ENCODE measurements at regions not wholly inside any gene's neighbourhood (a gene's known extent, or its start where the extent isn't known, plus 50 kb on each side); places are given as distances from the start of the nearest gene placed in this dataset.

DNA sequence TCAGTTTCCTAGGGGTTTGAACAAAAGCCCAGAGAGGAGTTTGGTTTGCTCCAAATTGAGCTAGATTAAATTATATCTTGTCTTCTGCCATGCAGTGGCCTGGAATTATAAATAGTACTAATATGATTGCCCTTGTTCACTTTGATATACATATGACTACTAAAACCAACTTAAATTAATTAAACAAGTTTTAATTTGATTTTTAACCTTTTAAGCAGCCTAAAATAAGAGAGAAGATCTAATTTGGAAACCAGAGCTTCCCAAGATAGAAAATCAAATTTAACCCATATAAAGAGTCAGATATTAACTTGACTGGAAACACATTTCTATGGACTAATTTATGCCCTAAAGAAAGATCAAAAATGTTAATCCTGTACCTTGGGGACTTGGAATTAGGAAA lies 444.5 kb upstream of the SLC8A1 start:
- no peak for TF ChIP-seq CTCF (IDR thresholded peaks at IDR 0.05; ENCODE audit: poor library complexity, severe bottlenecking)
- Histone ChIP-seq H3K9me3 (ENCODE audit: severe bottlenecking) (no peaks in the 10 kb centered on the region), H3K36me3 (ENCODE audit: low read depth) (no peaks in the 10 kb centered on the region), H3K4me3 (ENCODE audit: severe bottlenecking) (no peak overlapping the region), H3K27me3 (ENCODE audit: insufficient read depth, poor library complexity, severe bottlenecking) (no peaks in the 10 kb centered on the region), H3K27ac (ENCODE audit: poor library complexity, severe bottlenecking) (no peak overlapping the region), H3K4me1 (ENCODE audit: insufficient read depth, poor library complexity, severe bottlenecking) (no peaks in the 10 kb centered on the region)
- DNase-seq (ENCODE audit: low spot score) (no peak), ATAC-seq (ENCODE audit: low read depth) (no peak)

DNA sequence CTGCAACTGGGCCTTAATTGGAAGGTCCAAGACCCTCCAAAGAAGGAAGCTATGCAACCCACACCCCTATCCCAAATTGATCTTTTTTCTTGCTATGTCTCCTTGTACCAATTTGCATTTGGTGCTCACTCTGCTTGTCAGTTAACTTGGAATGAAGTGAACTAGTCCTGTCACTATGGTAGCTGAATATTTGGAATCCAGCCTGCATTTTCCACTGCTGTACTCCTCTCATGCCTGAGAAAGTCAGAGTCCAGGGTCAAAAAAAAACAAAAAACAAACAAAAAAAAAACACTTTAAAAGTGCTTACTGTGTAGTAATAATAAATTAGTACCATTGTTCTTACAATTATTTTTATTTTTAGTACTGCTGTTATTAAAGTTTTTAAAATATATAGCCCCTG lies 462.8 kb upstream of the SLC8A1 start:
- Histone ChIP-seq H3K27ac (ENCODE audit: poor library complexity, severe bottlenecking) (no peak overlapping the region), H3K27me3 (ENCODE audit: insufficient read depth, poor library complexity, severe bottlenecking) (no peaks in the 10 kb centered on the region), H3K9me3 (ENCODE audit: severe bottlenecking) (no peaks in the 10 kb centered on the region), H3K36me3 (ENCODE audit: low read depth) (no peaks in the 10 kb centered on the region), H3K4me1 (ENCODE audit: insufficient read depth, poor library complexity, severe bottlenecking) (no peaks in the 10 kb centered on the region), H3K4me3 (ENCODE audit: severe bottlenecking) (no peak overlapping the region)
- DNase-seq (ENCODE audit: low spot score): no peak
- no peak for ATAC-seq (ENCODE audit: low read depth)
- no peak for TF ChIP-seq CTCF (IDR thresholded peaks at IDR 0.05; ENCODE audit: poor library complexity, severe bottlenecking)

DNA sequence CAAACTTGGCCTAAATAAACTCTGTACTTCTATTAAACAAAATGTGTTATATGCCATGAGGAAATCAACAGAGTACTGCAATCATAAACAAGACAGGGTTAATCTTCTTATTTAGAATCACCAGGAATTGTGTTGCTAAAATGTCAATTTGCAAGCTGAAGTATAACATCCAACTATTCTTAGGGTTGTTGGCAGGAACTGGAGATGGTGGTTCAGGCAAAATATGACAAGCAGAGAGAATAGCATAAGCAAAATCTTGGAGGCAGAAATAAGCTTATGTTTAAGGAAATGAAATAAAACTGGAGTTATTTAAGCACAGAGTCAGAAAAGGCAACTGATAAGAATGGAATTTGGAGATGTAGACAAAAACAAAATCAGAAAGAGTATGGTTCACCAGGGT lies 463.8 kb upstream of the SLC8A1 start:
- H3K9me3 ChIP-seq (ENCODE audit: severe bottlenecking): no peaks in the 10 kb centered on the region
- no peaks in the 10 kb centered on the region for H3K27me3 ChIP-seq (ENCODE audit: insufficient read depth, poor library complexity, severe bottlenecking)
- no peak for TF ChIP-seq CTCF (IDR thresholded peaks at IDR 0.05; ENCODE audit: poor library complexity, severe bottlenecking)
- ATAC-seq (ENCODE audit: low read depth) (no peak), DNase-seq (ENCODE audit: low spot score) (no peak)
- no peaks in the 10 kb centered on the region for H3K4me1 ChIP-seq (ENCODE audit: insufficient read depth, poor library complexity, severe bottlenecking)
- H3K36me3 ChIP-seq (ENCODE audit: low read depth): no peaks in the 10 kb centered on the region
- H3K4me3 ChIP-seq (ENCODE audit: severe bottlenecking): no peak overlapping the region
- no peak overlapping the region for H3K27ac ChIP-seq (ENCODE audit: poor library complexity, severe bottlenecking)

DNA sequence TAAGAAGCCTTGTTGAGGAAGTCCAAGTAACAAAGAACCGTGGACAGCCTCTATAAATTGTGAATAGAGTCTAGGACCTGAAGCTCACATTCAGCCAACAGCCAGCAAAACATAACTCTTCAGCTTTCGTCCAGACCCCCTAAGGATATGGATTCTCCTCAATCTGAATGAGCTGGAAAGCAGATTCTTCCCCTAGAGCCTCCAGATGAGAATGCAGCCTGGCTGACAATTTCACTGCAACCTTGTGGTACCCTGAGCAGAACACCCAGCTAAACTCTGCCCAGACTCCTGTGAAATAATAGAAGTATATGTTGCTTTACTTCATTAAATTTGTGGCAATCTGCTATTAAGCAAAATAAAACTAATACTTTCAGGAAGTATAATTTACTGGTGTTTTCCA lies 483.5 kb upstream of the SLC8A1 start:
- H3K4me1 ChIP-seq (ENCODE audit: insufficient read depth, poor library complexity, severe bottlenecking): no peaks in the 10 kb centered on the region
- ATAC-seq (ENCODE audit: low read depth) (no peak), DNase-seq (ENCODE audit: low spot score) (no peak)
- no peak overlapping the region for H3K27ac ChIP-seq (ENCODE audit: poor library complexity, severe bottlenecking)
- no peak overlapping the region for H3K4me3 ChIP-seq (ENCODE audit: severe bottlenecking)
- no peaks in the 10 kb centered on the region for H3K9me3 ChIP-seq (ENCODE audit: severe bottlenecking)
- H3K36me3 ChIP-seq (ENCODE audit: low read depth): no peaks in the 10 kb centered on the region
- H3K27me3 ChIP-seq (ENCODE audit: insufficient read depth, poor library complexity, severe bottlenecking): peaks cover 7% of the 10 kb centered on the region
- no peak for TF ChIP-seq CTCF (IDR thresholded peaks at IDR 0.05; ENCODE audit: poor library complexity, severe bottlenecking)

DNA sequence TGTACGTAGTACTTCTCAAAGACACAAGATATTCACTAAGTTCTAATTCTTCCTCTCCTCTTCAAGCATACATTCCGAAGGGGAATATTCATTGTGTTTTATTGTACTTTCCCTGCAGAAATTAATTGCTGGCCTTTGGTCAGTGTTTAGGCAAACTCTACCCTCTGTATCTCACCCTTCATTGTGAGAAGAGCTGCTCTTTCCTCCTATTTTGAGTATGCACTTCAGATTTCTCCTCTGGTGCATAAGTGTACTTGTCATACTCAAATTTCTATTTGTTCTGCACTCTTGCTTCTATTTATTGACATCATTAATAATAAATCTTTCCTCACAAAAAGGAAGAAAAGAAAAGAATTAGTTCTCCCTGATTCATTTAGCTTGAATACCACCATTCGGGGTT lies 485.4 kb upstream of the SLC8A1 start:
- Histone ChIP-seq H3K27ac (ENCODE audit: poor library complexity, severe bottlenecking) (no peak overlapping the region), H3K36me3 (ENCODE audit: low read depth) (no peaks in the 10 kb centered on the region), H3K4me1 (ENCODE audit: insufficient read depth, poor library complexity, severe bottlenecking) (no peaks in the 10 kb centered on the region), H3K9me3 (ENCODE audit: severe bottlenecking) (no peaks in the 10 kb centered on the region), H3K4me3 (ENCODE audit: severe bottlenecking) (no peak overlapping the region), H3K27me3 (ENCODE audit: insufficient read depth, poor library complexity, severe bottlenecking) (peaks cover 8% of the 10 kb centered on the region)
- DNase-seq (ENCODE audit: low spot score) (no peak), ATAC-seq (ENCODE audit: low read depth) (no peak)
- TF ChIP-seq CTCF (IDR thresholded peaks at IDR 0.05; ENCODE audit: poor library complexity, severe bottlenecking): no peak

Data from RWPE2 (cell line).